Fibroblast of lung (primary cell): ENCODE measurements at regions not wholly inside any gene's neighbourhood (a gene's known extent, or its start where the extent isn't known, plus 50 kb on each side); places are given as distances from the start of the nearest gene placed in this dataset.

ENCODE experiments used
- DNase-seq, 2 donors: peaks; one replicate each; pipeline versions ENCODE4 v3.0.0 to v3.0.0-alpha.2; 2010; ENCODE audit warnings: low read depth in 2 of 2
- H2AFZ ChIP-seq: 2 replicates; pipeline ENCODE4 v1.5.1; 2012; ENCODE audit warnings: low read length, control low read depth, inconsistent platforms
- H3K27ac ChIP-seq: 2 replicates; pipeline ENCODE4 v1.5.1; 2011; ENCODE audit warnings: low read length, control low read depth; ENCODE audit not compliant: insufficient read depth
- H3K27me3 ChIP-seq: 2 replicates; pipeline ENCODE4 v1.5.1; 2011; ENCODE audit warnings: mild to moderate bottlenecking, low read length; ENCODE audit not compliant: control insufficient read depth, insufficient read depth
- H3K36me3 ChIP-seq: 2 replicates; pipeline ENCODE4 v1.5.1; 2011; ENCODE audit warnings: low read length; ENCODE audit not compliant: control insufficient read depth, insufficient read depth
- H3K4me1 ChIP-seq: 2 replicates; pipeline ENCODE4 v1.5.1; 2011; ENCODE audit warnings: low read length; ENCODE audit not compliant: control insufficient read depth, insufficient read depth; ENCODE audit errors: extremely low read depth
- H3K4me2 ChIP-seq: 2 replicates; pipeline ENCODE4 v1.5.1; 2011; ENCODE audit warnings: low read length, control low read depth; ENCODE audit not compliant: insufficient read depth; ENCODE audit errors: extremely low read depth
- H3K4me3 ChIP-seq, 4 experiments: fragments of 200-600 bp in 1 of 4; sonication (generic) in 1 of 4; replicated peaks in 1 of 4; 2 replicates each; pipeline ENCODE4 v1.5.1; 2011 to 2016; ENCODE audit warnings: low read length in 4 of 4, low read depth in 3 of 4, mild to moderate bottlenecking in 3 of 4, control low read depth in 2 of 4, inconsistent platforms in 1 of 4, mixed read lengths in 1 of 4; ENCODE audit not compliant: insufficient read depth in 1 of 4; ENCODE audit errors: control extremely low read depth in 1 of 4
- H3K79me2 ChIP-seq: 2 replicates; pipeline ENCODE4 v1.5.1; 2012; ENCODE audit warnings: mild to moderate bottlenecking, low read length, inconsistent platforms; ENCODE audit not compliant: control insufficient read depth, insufficient read depth
- H3K9ac ChIP-seq: 2 replicates; pipeline ENCODE4 v1.5.1; 2011; ENCODE audit warnings: mild to moderate bottlenecking, low read length, control low read depth; ENCODE audit not compliant: insufficient read depth
- H3K9me3 ChIP-seq: 2 replicates; pipeline ENCODE4 v1.5.1; 2012; ENCODE audit warnings: low read depth, low read length; ENCODE audit not compliant: control insufficient read depth, insufficient read depth
- H4K20me1 ChIP-seq: 2 replicates; pipeline ENCODE4 v1.5.1; 2011; ENCODE audit warnings: low read length; ENCODE audit not compliant: control insufficient read depth, insufficient read depth; ENCODE audit errors: extremely low read depth
- EZH2 ChIP-seq: IDR thresholded peaks from 2 replicates; pipeline ENCODE4 v1.5.1; 2012; ENCODE audit warnings: low read length, control low read depth, mild to moderate bottlenecking; ENCODE audit errors: missing control alignments
- TF ChIP-seq, protein P1 (sequence below), 2 donors: IDR thresholded peaks in 1 of 2; conservative IDR thresholded peaks in 1 of 2; 1 replicate in 1 of 2; 2 replicates in 1 of 2; pipeline ENCODE4 v1.5.1; 2011 to 2012; ENCODE audit warnings: low read length in 2 of 2, control low read depth in 1 of 2, inconsistent platforms in 1 of 2, low read depth in 1 of 2, mild to moderate bottlenecking in 1 of 2

DNA sequence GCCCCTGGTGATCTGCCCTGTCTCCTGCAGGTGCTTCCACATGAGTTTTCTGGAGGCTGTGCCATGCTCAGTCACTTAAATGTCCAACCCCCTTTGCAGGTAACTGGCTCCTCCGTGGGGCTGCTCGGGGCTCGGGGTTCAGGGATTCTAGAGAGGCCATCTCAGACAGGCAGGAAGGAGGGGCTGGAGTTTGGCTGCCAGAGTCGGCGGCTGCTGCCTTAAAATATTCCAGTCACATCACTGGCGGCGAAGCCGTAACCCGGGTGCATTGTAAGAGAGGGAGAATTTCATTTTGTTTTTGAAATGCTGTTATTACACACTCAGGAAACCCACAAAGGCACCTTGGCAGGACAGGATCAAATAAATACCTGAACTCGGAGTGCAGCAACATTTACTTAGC, 212.9 kb upstream of the PMEPA1 start:
- H3K27me3 ChIP-seq = peaks cover 4% of the 10 kb centered on the region
- H3K79me2 ChIP-seq = no peaks in the 10 kb centered on the region
- H2AFZ ChIP-seq = no peak overlapping the region
- no peak overlapping the region for H3K9ac ChIP-seq
- DNase-seq = no peak
- H3K4me2 ChIP-seq = no peak overlapping the region
- H3K27ac ChIP-seq = no peak overlapping the region
- H3K4me1 ChIP-seq = no peaks in the 10 kb centered on the region
- H4K20me1 ChIP-seq = no peaks in the 10 kb centered on the region
- TF ChIP-seq, protein P1, sequence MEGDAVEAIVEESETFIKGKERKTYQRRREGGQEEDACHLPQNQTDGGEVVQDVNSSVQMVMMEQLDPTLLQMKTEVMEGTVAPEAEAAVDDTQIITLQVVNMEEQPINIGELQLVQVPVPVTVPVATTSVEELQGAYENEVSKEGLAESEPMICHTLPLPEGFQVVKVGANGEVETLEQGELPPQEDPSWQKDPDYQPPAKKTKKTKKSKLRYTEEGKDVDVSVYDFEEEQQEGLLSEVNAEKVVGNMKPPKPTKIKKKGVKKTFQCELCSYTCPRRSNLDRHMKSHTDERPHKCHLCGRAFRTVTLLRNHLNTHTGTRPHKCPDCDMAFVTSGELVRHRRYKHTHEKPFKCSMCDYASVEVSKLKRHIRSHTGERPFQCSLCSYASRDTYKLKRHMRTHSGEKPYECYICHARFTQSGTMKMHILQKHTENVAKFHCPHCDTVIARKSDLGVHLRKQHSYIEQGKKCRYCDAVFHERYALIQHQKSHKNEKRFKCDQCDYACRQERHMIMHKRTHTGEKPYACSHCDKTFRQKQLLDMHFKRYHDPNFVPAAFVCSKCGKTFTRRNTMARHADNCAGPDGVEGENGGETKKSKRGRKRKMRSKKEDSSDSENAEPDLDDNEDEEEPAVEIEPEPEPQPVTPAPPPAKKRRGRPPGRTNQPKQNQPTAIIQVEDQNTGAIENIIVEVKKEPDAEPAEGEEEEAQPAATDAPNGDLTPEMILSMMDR (conservative IDR thresholded peaks at IDR 0.05 in 1 of 2, IDR thresholded peaks at IDR 0.05 in 1 of 2; ENCODE audit: low read depth in 1 of 2, low read length in 2 of 2) = no peak
- no peak for TF ChIP-seq EZH2
- no peaks in the 10 kb centered on the region for H3K9me3 ChIP-seq
- no peaks in the 10 kb centered on the region for H3K36me3 ChIP-seq
- no peak overlapping the region for H3K4me3 ChIP-seq

DNA sequence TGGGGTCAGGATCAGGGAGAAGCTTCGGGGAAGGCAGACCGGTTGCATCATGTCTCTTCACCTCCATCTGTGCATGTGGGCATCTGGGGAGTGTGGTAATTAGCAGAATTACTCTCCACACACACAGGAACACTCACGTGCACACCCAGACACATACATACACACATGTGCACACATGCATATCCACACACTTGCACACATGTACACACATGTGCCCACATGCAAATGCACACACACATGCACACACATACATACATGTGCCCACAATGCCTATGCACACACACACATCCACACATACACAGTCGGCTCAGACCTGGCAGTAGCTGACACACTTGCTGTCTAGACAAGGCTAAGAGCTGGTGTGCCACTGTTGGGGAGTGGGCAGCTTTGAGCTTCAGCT, 212.3 kb upstream of the PMEPA1 start:
- Histone ChIP-seq H4K20me1 (no peaks in the 10 kb centered on the region), H3K4me2 (no peak overlapping the region), H3K9me3 (no peaks in the 10 kb centered on the region), H3K4me1 (no peaks in the 10 kb centered on the region), H2AFZ (no peak overlapping the region), H3K36me3 (no peaks in the 10 kb centered on the region), H3K27ac (no peak overlapping the region), H3K27me3 (peaks cover 4% of the 10 kb centered on the region), H3K79me2 (no peaks in the 10 kb centered on the region), H3K9ac (no peak overlapping the region), H3K4me3 (no peak overlapping the region)
- DNase-seq = no peak
- TF ChIP-seq, protein P1 (conservative IDR thresholded peaks at IDR 0.05 in 1 of 2, IDR thresholded peaks at IDR 0.05 in 1 of 2; ENCODE audit: low read depth in 1 of 2, low read length in 2 of 2) = no peak
- no peak for TF ChIP-seq EZH2

DNA sequence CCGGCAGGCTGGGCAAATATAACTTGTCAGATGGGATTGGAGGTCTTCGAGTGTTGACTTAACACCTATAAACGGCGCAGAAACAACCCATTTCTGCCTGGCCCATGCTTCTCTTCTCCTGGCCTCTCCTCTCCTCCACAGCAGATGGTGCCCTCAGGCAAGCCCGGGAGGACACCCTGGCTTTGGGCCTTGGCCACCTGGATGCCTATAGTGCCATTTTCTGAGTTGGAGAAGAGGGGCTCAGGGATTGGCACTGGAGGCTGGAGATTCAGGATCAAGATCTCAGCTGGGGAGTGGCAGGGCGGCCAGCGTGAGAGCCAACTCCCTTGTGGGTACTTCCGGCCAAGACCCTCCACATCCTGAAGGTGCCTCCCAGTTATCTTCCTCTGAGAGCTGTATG, 211.9 kb upstream of the PMEPA1 start:
- Histone ChIP-seq H4K20me1 (no peaks in the 10 kb centered on the region), H3K4me2 (no peak overlapping the region), H2AFZ (no peak overlapping the region), H3K27me3 (peaks cover 4% of the 10 kb centered on the region), H3K27ac (no peak overlapping the region), H3K4me1 (no peaks in the 10 kb centered on the region), H3K36me3 (no peaks in the 10 kb centered on the region), H3K9me3 (no peaks in the 10 kb centered on the region), H3K79me2 (no peaks in the 10 kb centered on the region), H3K9ac (no peak overlapping the region), H3K4me3 (no peak overlapping the region)
- no peak for DNase-seq
- no peak for TF ChIP-seq EZH2
- TF ChIP-seq, protein P1 (conservative IDR thresholded peaks at IDR 0.05 in 1 of 2, IDR thresholded peaks at IDR 0.05 in 1 of 2; ENCODE audit: low read depth in 1 of 2, low read length in 2 of 2) = no peak
